PC-3 (cell line): ENCODE measurements at regions not wholly inside any gene's neighbourhood (a gene's known extent, or its start where the extent isn't known, plus 50 kb on each side); places are given as distances from the start of the nearest gene placed in this dataset.

Experiments
- CTCF ChIP-seq: fragments of 300-600 bp; sonication (generic); conservative IDR thresholded peaks from 2 replicates; pipeline ENCODE4 v1.5.1; 2017; ENCODE audit warnings: antibody characterized with exemption, low read depth, mild to moderate bottlenecking, low read length
- EZH2 ChIP-seq: fragments of 300-600 bp; sonication (generic); IDR thresholded peaks from one replicate; pipeline ENCODE4 v1.6.1; 2017; ENCODE audit warnings: antibody characterized with exemption, mild to moderate bottlenecking, low read length; ENCODE audit not compliant: unreplicated experiment

GRCh38 chr21:38134084-38134873 is 122.5 kb upstream of the KCNJ15 start:
- TF ChIP-seq CTCF (no peak), EZH2 (no peak)
